Vagina (tissue), 2 donors: ENCODE measurements at regions not wholly inside any gene's neighbourhood (a gene's known extent, or its start where the extent isn't known, plus 50 kb on each side); places are given as distances from the start of the nearest gene placed in this dataset.

ENCODE experiments used
- CTCF ChIP-seq, 3 experiments: fragments of 450-650 bp in 2 of 3; fragments of 200-600 bp in 1 of 3; sonication (generic) in 1 of 3; IDR thresholded peaks; one replicate each; pipeline ENCODE4 v1.5.1; 2017 to 2019; ENCODE audit warnings: antibody characterized with exemption in 3 of 3, mild to moderate bottlenecking in 2 of 3, moderate library complexity in 2 of 3
- POLR2A ChIP-seq, 2 donors: fragments of 450-650 bp; IDR thresholded peaks; one replicate each; pipeline ENCODE4 v1.6.1; 2017; ENCODE audit warnings: antibody characterized with exemption in 2 of 2, mild to moderate bottlenecking in 2 of 2, moderate library complexity in 2 of 2
- POLR2AphosphoS5 ChIP-seq, 2 donors: sonication (generic); formaldehyde crosslinking; IDR thresholded peaks; one replicate each; pipeline ENCODE4 v1.9.0; 2017; ENCODE audit warnings: antibody characterized with exemption in 2 of 2, mild to moderate bottlenecking in 2 of 2, low read depth in 1 of 2; ENCODE audit not compliant: insufficient read depth in 1 of 2

- TF ChIP-seq CTCF (IDR thresholded peaks at IDR 0.05) (no peak), POLR2A (IDR thresholded peaks at IDR 0.05) (no peak), POLR2AphosphoS5 (IDR thresholded peaks at IDR 0.05; ENCODE audit: insufficient read depth in 1 of 2, low read depth in 1 of 2) (no peak)
Observed at GRCh38 chr7:153522261-153522660, 529.9 kb upstream of the DPP6 start.
